Keratinocyte (primary cell): ENCODE measurements at regions not wholly inside any gene's neighbourhood (a gene's known extent, or its start where the extent isn't known, plus 50 kb on each side); places are given as distances from the start of the nearest gene placed in this dataset.

ENCODE experiments used
- DNase-seq: peaks from one replicate; pipeline ENCODE4 v3.0.0-alpha.2; 2011; ENCODE audit warnings: low read depth, missing footprints, low spot score
- FAIRE-seq: peaks from 2 replicates; lab custom pipeline; 2011; peaks lifted over from hg19 to GRCh38; lab: Jason Lieb, UNC
- H2AFZ ChIP-seq: 2 replicates; pipeline ENCODE4 v1.6.0; 2012; ENCODE audit warnings: low read length, control low read depth, inconsistent platforms; ENCODE audit not compliant: control insufficient read depth
- H3K27ac ChIP-seq: 2 replicates; pipeline ENCODE4 v1.5.1; 2011; ENCODE audit warnings: low read length; ENCODE audit not compliant: control insufficient read depth, insufficient read depth
- H3K27me3 ChIP-seq: 3 replicates; pipeline ENCODE4 v1.6.0; 2011; ENCODE audit warnings: low read length; ENCODE audit not compliant: control insufficient read depth, insufficient read depth; ENCODE audit errors: extremely low read depth
- H3K36me3 ChIP-seq, 2 experiments: 2 replicates in 1 of 2; 3 replicates in 1 of 2; pipeline ENCODE4 v1.5.1; 2011; ENCODE audit warnings: low read length in 2 of 2, mild to moderate bottlenecking in 1 of 2; ENCODE audit not compliant: control insufficient read depth in 2 of 2, insufficient read depth in 2 of 2; ENCODE audit errors: extremely low read depth in 1 of 2
- H3K4me1 ChIP-seq: 3 replicates; pipeline ENCODE4 v1.5.1; 2011; ENCODE audit warnings: low read length; ENCODE audit not compliant: control insufficient read depth, insufficient read depth; ENCODE audit errors: extremely low read depth
- H3K4me2 ChIP-seq: 3 replicates; pipeline ENCODE4 v1.6.0; 2011; ENCODE audit warnings: low read depth, low read length; ENCODE audit not compliant: control insufficient read depth, insufficient read depth; ENCODE audit errors: extremely low read depth
- H3K4me3 ChIP-seq, 3 experiments: fragments of 200-600 bp in 1 of 3; sonication (generic) in 1 of 3; 2 replicates in 2 of 3; 3 replicates in 1 of 3; pipeline ENCODE4 v1.5.1; 2011 to 2016; ENCODE audit warnings: low read length in 3 of 3, mild to moderate bottlenecking in 3 of 3, control low read depth in 2 of 3, inconsistent platforms in 1 of 3, low read depth in 1 of 3, mixed read lengths in 1 of 3, mixed run types in 1 of 3, moderate library complexity in 1 of 3; ENCODE audit not compliant: control insufficient read depth in 2 of 3, insufficient read depth in 2 of 3; ENCODE audit errors: extremely low read depth in 1 of 3
- H3K79me2 ChIP-seq: 2 replicates; pipeline ENCODE4 v1.6.0; 2012; ENCODE audit warnings: low read length; ENCODE audit not compliant: control insufficient read depth, insufficient read depth
- H3K9ac ChIP-seq: 3 replicates; pipeline ENCODE4 v1.6.0; 2011; ENCODE audit warnings: low read length; ENCODE audit not compliant: control insufficient read depth, insufficient read depth; ENCODE audit errors: extremely low read depth
- H3K9me1 ChIP-seq: 3 replicates; pipeline ENCODE4 v1.6.0; 2011; ENCODE audit warnings: low read length; ENCODE audit not compliant: control insufficient read depth, insufficient read depth; ENCODE audit errors: extremely low read depth
- H3K9me3 ChIP-seq: 2 replicates; pipeline ENCODE4 v1.5.1; 2012; ENCODE audit warnings: low read depth, low read length; ENCODE audit not compliant: control insufficient read depth
- H4K20me1 ChIP-seq: 3 replicates; pipeline ENCODE4 v1.6.0; 2011; ENCODE audit warnings: low read length; ENCODE audit not compliant: control insufficient read depth, insufficient read depth; ENCODE audit errors: extremely low read depth
- CTCF ChIP-seq, 3 experiments: IDR thresholded peaks in 1 of 3; conservative IDR thresholded peaks in 1 of 3; optimal IDR thresholded peaks in 1 of 3; 2 replicates in 2 of 3; 3 replicates in 1 of 3; pipeline versions ENCODE3 to v1.5.1; 2011; ENCODE audit warnings: low read length in 3 of 3, mild to moderate bottlenecking in 3 of 3, moderate library complexity in 2 of 3, control low read depth in 1 of 3, inconsistent platforms in 1 of 3; ENCODE audit not compliant: insufficient read depth in 2 of 3; ENCODE audit errors: extremely low read depth in 1 of 3
- EZH2 ChIP-seq: IDR thresholded peaks from one replicate; pipeline ENCODE4 v1.6.1; 2012; ENCODE audit warnings: inconsistent platforms, mild to moderate bottlenecking, low read length, moderate library complexity
- dilution Hi-C: fragments of 300-500 bp; cut with MboI; formaldehyde crosslinking; loops from one replicate; pipeline ENCODE4 v1.7.0; 2020; ENCODE audit warnings: low sequenced_read_pairs; ENCODE audit not compliant: extremely low pct_ligation_motif_present

- dilution Hi-C loops, result no loop called here
- H3K9me3 ChIP-seq, result no peaks in the 10 kb centered on the region
Measured at GRCh38 chr3:101172516-101172915, 147.9 kb downstream of the IMPG2 start.

GRCh38 chr3:101171681-101172191 lies 148.6 kb downstream of the IMPG2 start:
- Histone ChIP-seq H3K9me3 (no peaks in the 10 kb centered on the region), H3K4me3 (no peak overlapping the region), H3K9ac (no peak overlapping the region), H3K4me1 (no peaks in the 10 kb centered on the region), H3K27ac (no peak overlapping the region), H3K27me3 (no peaks in the 10 kb centered on the region), H4K20me1 (no peaks in the 10 kb centered on the region), H3K79me2 (no peaks in the 10 kb centered on the region), H3K36me3 (no peaks in the 10 kb centered on the region), H3K9me1 (no peaks in the 10 kb centered on the region), H2AFZ (no peak overlapping the region), H3K4me2 (no peak overlapping the region)
- DNase-seq (no peak), FAIRE-seq (no peak)
- dilution Hi-C loops, result no loop called here
- no peak for TF ChIP-seq CTCF (optimal IDR thresholded peaks at IDR 0.05 in 1 of 3, IDR thresholded peaks at IDR 0.05 in 1 of 3, conservative IDR thresholded peaks at IDR 0.05 in 1 of 3; ENCODE audit: extremely low read depth in 1 of 3, insufficient read depth in 2 of 3, low read length in 3 of 3)
- no peak for TF ChIP-seq EZH2

More at GRCh38 chr3:101172516-101172915, 147.9 kb downstream of the IMPG2 start:
- DNase-seq (no peak), FAIRE-seq (no peak)
- Histone ChIP-seq H3K4me3 (no peak overlapping the region), H3K79me2 (no peaks in the 10 kb centered on the region), H3K4me2 (no peak overlapping the region), H3K27ac (no peak overlapping the region), H3K9me1 (no peaks in the 10 kb centered on the region), H3K4me1 (no peaks in the 10 kb centered on the region), H4K20me1 (no peaks in the 10 kb centered on the region), H3K9ac (no peak overlapping the region), H2AFZ (no peak overlapping the region), H3K36me3 (no peaks in the 10 kb centered on the region), H3K27me3 (no peaks in the 10 kb centered on the region)
- TF ChIP-seq CTCF (optimal IDR thresholded peaks at IDR 0.05 in 1 of 3, IDR thresholded peaks at IDR 0.05 in 1 of 3, conservative IDR thresholded peaks at IDR 0.05 in 1 of 3; ENCODE audit: extremely low read depth in 1 of 3, insufficient read depth in 2 of 3, low read length in 3 of 3) (no peak), EZH2 (no peak)
